LNCAP (cell line): ENCODE measurements at regions not wholly inside any gene's neighbourhood (a gene's known extent, or its start where the extent isn't known, plus 50 kb on each side); places are given as distances from the start of the nearest gene placed in this dataset.

ENCODE experiments used
- TF ChIP-seq, protein P1 (sequence below): fragments of 450-650 bp; IDR thresholded peaks from 2 replicates; pipeline ENCODE4 v1.5.1; 2017; ENCODE audit warnings: mild to moderate bottlenecking

DNA sequence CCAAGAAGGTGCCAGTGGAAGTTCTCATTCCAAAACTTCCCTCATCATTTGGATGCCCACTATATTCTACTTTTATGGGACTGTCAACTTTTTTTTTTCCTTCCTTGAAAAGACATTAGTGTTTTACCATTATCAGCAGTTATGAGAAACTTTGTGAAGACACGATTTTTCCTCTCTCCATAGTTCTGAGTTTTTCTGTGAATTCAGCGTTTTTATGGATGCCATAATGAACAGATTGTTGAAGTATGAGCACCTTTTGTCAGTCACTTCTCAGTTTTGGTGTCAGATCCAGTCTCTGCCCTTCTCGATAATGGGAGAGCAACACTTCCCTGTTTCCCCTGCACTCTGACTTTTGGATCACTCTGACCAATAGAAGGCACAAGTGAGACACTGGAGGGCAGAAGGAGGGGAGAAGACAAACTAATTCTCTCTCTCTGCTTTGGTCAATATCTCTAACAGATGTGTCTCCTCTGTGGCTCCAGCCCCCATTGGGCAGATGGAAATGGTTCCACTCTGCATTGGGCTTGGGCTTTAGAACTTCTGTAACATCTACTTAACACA, 53.5 kb upstream of the FN1 start:
- TF ChIP-seq, protein P1, sequence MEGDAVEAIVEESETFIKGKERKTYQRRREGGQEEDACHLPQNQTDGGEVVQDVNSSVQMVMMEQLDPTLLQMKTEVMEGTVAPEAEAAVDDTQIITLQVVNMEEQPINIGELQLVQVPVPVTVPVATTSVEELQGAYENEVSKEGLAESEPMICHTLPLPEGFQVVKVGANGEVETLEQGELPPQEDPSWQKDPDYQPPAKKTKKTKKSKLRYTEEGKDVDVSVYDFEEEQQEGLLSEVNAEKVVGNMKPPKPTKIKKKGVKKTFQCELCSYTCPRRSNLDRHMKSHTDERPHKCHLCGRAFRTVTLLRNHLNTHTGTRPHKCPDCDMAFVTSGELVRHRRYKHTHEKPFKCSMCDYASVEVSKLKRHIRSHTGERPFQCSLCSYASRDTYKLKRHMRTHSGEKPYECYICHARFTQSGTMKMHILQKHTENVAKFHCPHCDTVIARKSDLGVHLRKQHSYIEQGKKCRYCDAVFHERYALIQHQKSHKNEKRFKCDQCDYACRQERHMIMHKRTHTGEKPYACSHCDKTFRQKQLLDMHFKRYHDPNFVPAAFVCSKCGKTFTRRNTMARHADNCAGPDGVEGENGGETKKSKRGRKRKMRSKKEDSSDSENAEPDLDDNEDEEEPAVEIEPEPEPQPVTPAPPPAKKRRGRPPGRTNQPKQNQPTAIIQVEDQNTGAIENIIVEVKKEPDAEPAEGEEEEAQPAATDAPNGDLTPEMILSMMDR = no peak

DNA sequence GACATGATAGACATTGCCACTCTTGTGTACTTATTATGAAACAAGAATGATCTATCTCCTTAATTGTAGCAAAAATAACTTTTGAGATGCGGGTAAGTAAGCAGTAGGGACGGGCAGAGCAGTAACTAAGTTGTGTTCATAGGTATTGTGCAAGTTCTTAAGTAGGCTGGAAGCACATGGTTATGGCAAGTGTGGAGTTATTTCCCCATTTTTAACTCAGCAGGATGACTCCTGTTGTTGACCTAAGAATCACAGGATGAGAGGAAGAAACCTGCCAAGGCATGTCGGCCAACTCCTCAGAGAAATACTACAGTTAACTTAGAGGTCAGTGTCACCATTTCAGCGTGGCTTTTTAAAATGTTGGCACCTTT, 51.1 kb upstream of the FN1 start:
- TF ChIP-seq, protein P1 = no peak

DNA sequence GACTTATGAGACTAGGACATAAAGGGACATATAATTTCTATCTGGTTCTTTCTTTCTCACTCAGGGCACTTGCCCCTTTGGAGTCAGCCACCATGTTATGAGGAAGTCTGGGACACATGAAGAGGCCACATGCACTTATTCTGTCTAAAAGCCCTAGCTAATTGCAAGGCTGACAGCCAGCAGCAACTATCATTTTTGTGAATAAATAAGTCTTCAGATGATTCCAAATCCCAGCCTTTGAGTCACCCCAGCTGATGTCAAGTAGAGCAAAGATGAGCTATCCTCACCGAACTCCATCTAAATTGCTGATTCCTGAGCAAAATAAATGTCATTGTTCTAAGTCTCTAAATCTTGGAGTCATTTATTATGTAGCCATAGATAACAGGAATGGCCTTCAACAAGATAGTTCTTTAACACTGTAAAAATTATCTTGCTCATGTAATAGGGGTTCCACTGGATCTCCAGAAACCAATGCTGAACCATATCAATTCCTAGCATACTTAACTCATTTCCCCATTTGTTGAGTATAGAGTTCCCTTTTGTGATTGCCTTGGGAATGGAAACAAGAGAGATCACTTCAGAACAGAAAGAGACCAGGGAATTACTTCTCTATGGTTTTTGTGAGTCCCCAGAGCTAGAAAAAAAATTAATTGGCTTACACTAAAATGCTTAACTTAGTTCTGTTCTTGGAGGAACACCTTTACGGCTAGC, 50.6 kb upstream of the FN1 start:
- TF ChIP-seq, protein P1 = no peak
